Heart right ventricle (tissue), 16 donors: ENCODE measurements at regions not wholly inside any gene's neighbourhood (a gene's known extent, or its start where the extent isn't known, plus 50 kb on each side); places are given as distances from the start of the nearest gene placed in this dataset.
A peak's percentile ranks its signal among the peaks of the same experiment; 100 is the strongest.

Experiments used
- ATAC-seq, 8 donors: fragments of 200-7000 bp; cut with Tn5 transposase; one replicate each; pipeline ENCODE4 v1.9.1; 2020; ENCODE audit warnings: mild to moderate bottlenecking in 8 of 8, moderate library complexity in 8 of 8, moderate number of reproducible peaks in 1 of 8
- DNase-seq, 2 donors: peaks; one replicate each; pipeline ENCODE4 v3.0.0-alpha.2; 2020
- H3K27ac ChIP-seq, 10 donors: fragments of 200-600 bp; sonication (generic) in 2 of 10; one replicate each; pipeline versions ENCODE4 v1.5.0 to v1.8.0; 2020 to 2022; ENCODE audit warnings: mild to moderate bottlenecking in 3 of 10
- H3K27me3 ChIP-seq, 7 donors: fragments of 200-600 bp; one replicate each; pipeline ENCODE4 v1.8.0; 2021 to 2022; ENCODE audit warnings: mild to moderate bottlenecking in 2 of 7
- H3K36me3 ChIP-seq, 9 donors: fragments of 200-600 bp; sonication (generic) in 1 of 9; one replicate each; pipeline versions ENCODE4 v1.5.0 to v1.8.0; 2020 to 2022; ENCODE audit warnings: mild to moderate bottlenecking in 2 of 9
- H3K4me1 ChIP-seq, 9 donors: fragments of 200-600 bp; sonication (generic) in 1 of 9; one replicate each; pipeline versions ENCODE4 v1.5.0 to v1.8.0; 2020 to 2022; ENCODE audit warnings: mild to moderate bottlenecking in 4 of 9
- H3K4me3 ChIP-seq, 10 donors: fragments of 200-600 bp; sonication (generic) in 2 of 10; one replicate each; pipeline versions ENCODE4 v1.5.0 to v1.8.0; 2020 to 2022; ENCODE audit warnings: mild to moderate bottlenecking in 7 of 10, moderate library complexity in 2 of 10
- H3K9me3 ChIP-seq, 11 donors: fragments of 200-600 bp in 10 of 11; sonication (generic) in 2 of 11; one replicate each; pipeline versions ENCODE4 v1.5.0 to v1.8.0; 2013 to 2022; ENCODE audit warnings: mild to moderate bottlenecking in 2 of 11, control low read depth in 1 of 11, moderate library complexity in 1 of 11
- WGBS, 2 donors: extraction: QIAGEN DNeasy Blood & Tissue Kit; methylation state at CpG; one replicate each; pipeline ENCODE4 v1.1.7; 2013; ENCODE audit warnings: inconsistent platforms in 1 of 2; 5-methylcytosine and 5-hydroxymethylcytosine counted together
- intact Hi-C, 10 donors: fragments of 100-400 bp; cut with DNase I; formaldehyde crosslinking; loops; one replicate each; pipeline versions ENCODE4 v1.11.1 to v1.14.2; 2022
- TF ChIP-seq, protein P1 (sequence below), 9 donors: fragments of 200-600 bp; sonication (generic) in 2 of 9; IDR thresholded peaks; one replicate each; pipeline versions ENCODE4 v1.5.0 to v1.8.0; 2021 to 2022; ENCODE audit warnings: antibody characterized with exemption in 9 of 9, mild to moderate bottlenecking in 5 of 9, moderate library complexity in 1 of 9
- donor health status: Arrhythmogenic right ventricular cardiomyopathy.
- donor health status: ischemic (EF 13 %, LVEDD 7.1; RV severe dilation, severe dysfunction).
- donor health status: healthy with polysubstance abuse.
- donor health status: DM: no; HTN: yes; CAD: no.
- donor health status: DM: no; HTN: no; CAD: no.
- donor health status: ischemic (EF 25% LVEDD 6.9; RV normal size, moderate dysfunction).
- donor health status: ischemic (EF 25% LVEDD 5.7; RV mildly dilated, moderate dysfunction).
- donor health status: healthy.
- donor health status: DM: yes; HTN: yes; CAD: no.
- donor health status: Ischemic cardiomyopathy.
- donor health status: ischemic (EF 35%, LVEDD 5.7; RV mildly dilated, moderate dysfunction).
- donor health status: nonischemic (EF 11% LVEDD 7.7; RV severe dilation, severe dysfunction).
- donor health status: DM: yes; HTN: yes; CAD: no.
- donor health status: PGD.
- donor health status: ischemic (EF 29% LVEDD 5.4; RV normal size, mild dysfunction).
- donor health status: nonischemic (EF 23%, LVEDD 6.1; RV moderate dilation, normal function).

DNA sequence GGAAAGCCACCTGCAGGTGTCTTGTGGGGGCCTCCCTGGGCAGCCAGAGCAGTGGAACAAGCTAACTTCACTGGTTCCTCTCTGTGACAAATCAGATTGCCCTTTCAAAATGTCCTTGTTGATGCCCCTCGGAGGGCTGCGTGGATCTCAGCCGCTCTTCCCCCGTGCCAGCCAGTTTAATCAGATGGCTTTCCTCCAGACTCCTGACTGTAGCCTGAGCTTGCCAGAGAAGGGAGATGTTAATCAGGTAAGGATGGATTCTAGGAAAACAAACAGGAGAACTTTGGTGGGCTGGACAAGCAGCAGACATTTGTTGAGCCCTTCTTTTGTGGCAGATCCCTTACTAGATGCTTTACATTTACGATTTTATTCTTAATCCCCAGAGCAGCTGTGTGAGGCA, 88.2 kb downstream of the DMRTA2 start:
- intact Hi-C loops = no loop called here
- DNase-seq (no peak), ATAC-seq (no peak)
- Histone ChIP-seq H3K4me1 (peaks cover 0 to 14% (median 10%) of the 10 kb centered on the region in 9 donors), H3K36me3 (no peaks in the 10 kb centered on the region), H3K27ac (no peak overlapping the region), H3K4me3 (no peak overlapping the region), H3K9me3 (peaks cover 0 to 8% (median 0%) of the 10 kb centered on the region in 11 donors), H3K27me3 (peaks cover 0 to 64% (median 56%) of the 10 kb centered on the region in 7 donors)
- WGBS, 2 donors = 67% methylated on average over 5 of the region's 5 CpGs
- TF ChIP-seq, protein P1, sequence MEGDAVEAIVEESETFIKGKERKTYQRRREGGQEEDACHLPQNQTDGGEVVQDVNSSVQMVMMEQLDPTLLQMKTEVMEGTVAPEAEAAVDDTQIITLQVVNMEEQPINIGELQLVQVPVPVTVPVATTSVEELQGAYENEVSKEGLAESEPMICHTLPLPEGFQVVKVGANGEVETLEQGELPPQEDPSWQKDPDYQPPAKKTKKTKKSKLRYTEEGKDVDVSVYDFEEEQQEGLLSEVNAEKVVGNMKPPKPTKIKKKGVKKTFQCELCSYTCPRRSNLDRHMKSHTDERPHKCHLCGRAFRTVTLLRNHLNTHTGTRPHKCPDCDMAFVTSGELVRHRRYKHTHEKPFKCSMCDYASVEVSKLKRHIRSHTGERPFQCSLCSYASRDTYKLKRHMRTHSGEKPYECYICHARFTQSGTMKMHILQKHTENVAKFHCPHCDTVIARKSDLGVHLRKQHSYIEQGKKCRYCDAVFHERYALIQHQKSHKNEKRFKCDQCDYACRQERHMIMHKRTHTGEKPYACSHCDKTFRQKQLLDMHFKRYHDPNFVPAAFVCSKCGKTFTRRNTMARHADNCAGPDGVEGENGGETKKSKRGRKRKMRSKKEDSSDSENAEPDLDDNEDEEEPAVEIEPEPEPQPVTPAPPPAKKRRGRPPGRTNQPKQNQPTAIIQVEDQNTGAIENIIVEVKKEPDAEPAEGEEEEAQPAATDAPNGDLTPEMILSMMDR (IDR thresholded peaks at IDR 0.05) = no peak

DNA sequence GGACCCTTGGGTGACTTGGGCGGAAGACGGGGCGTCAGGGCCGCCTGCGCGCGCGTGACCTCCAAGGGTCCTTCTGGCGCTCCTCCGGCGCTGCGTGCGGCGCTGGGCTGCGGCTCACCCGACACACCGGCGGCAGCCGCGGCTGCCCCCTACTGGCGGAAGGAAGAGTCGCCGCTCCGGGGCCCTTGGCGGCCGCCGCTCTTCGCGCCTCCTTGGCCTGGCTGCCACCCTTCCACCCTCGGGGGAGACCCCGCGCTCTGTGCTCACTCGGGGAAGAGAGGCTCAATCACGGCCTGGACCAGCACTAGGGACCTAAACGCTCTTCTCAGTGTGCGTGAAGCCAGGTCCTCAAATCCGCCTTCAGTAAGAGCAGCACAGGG, 89.7 kb downstream of the DMRTA2 start:
- peaks cover 0 to 14% (median 10%) of the 10 kb centered on the region in 9 donors for H3K4me1 ChIP-seq
- H3K9me3 ChIP-seq = peaks cover 0 to 1% (median 0%) of the 10 kb centered on the region in 11 donors
- ATAC-seq (peak; percentile 77 to 92 (median 82)), DNase-seq (peak; percentile 17 to 66)
- peak overlapping the region in 1 of 10 donors; percentile 47 for H3K27ac ChIP-seq
- TF ChIP-seq, protein P1 (IDR thresholded peaks at IDR 0.05) = peak in 8 of 9 donors; percentile 46 to 61 (median 51)
- no peaks in the 10 kb centered on the region for H3K36me3 ChIP-seq
- H3K4me3 ChIP-seq = peak overlapping the region in 9 of 10 donors; percentile 28 to 57 (median 46)
- H3K27me3 ChIP-seq = peaks cover 0 to 72% (median 47%) of the 10 kb centered on the region in 7 donors
- intact Hi-C loops = no loop called here
- 5 to 6% methylated on average over 28 to 37 of the region's 37 CpGs for WGBS, 2 donors

DNA sequence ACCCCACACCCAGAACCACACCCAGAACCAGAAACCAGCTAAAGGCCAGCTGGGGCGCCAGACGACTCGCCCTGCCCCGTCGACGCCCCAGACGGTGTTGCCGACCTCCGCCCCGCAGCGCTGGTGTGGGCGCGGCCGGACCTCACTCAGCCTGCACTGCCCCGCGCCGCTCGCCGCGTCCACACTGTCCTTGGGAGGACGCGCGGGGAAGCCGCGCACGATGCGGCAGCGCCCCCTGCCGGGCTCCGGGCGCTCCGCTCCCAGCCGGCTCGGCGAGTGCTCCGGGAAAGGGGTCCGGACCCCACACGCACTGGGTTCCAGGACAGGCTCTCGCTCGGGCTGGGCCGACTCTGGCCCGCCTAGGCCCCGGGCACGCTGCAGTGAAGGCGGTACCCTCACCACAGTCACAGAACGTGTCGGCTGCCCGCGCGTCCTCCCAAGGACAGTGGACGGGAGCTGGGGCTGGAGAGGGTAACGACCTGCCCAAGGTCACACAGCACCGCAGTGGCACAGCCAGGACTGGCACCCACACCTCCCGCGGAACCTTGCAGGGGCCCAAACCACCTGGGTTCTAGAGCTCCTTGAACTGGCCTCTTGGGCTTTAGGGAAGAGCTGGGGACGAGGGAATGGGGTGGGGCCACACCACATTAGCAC, 90.2 kb downstream of the DMRTA2 start:
- intact Hi-C loops = no loop called here
- no peaks in the 10 kb centered on the region for H3K36me3 ChIP-seq
- TF ChIP-seq, protein P1 (IDR thresholded peaks at IDR 0.05) = peak; percentile 63 to 89 (median 80)
- peak overlapping the region; percentile 14 to 57 (median 46) for H3K4me3 ChIP-seq
- H3K9me3 ChIP-seq = no peaks in the 10 kb centered on the region
- DNase-seq (peak; percentile 14 to 73), ATAC-seq (peak; percentile 89 to 96 (median 91))
- H3K27ac ChIP-seq = peak overlapping the region in 2 of 10 donors; percentile 28 to 47
- peaks cover 0 to 72% (median 48%) of the 10 kb centered on the region in 7 donors for H3K27me3 ChIP-seq
- 2 to 3% methylated on average over 53 to 56 of the region's 56 CpGs for WGBS, 2 donors
- H3K4me1 ChIP-seq = peaks cover 0 to 14% (median 10%) of the 10 kb centered on the region in 9 donors

DNA sequence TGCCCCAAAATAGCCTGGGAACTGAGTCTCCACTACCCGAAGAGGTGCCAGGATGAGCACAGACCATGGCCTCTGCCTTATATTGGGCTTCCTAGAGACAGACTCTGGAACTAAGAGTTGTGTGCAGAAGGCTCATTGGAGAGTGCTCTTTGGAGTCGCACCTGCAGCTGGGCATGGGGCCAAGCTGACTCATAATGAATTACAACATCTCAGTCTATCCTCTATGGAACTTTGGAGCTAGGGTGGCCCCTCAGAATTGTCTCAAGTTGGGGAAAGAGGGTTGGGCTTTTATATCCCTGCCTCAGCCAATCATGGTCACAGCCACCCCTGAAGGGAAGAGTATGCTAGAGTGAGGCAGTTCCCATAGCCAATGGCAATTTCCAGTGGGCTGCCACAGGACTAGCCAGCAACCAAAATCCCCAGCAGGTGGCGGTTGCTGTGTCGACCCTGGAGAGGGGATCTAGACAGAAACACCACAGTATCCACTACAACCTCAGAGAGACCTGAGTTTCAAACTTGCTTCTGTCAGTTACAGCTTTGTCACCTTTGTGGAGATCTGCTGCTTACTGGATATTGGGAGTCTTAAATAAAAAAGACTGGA, 93.8 kb downstream of the DMRTA2 start:
- Histone ChIP-seq H3K27ac (no peak overlapping the region), H3K9me3 (no peaks in the 10 kb centered on the region), H3K36me3 (no peaks in the 10 kb centered on the region), H3K4me1 (peaks cover 0 to 14% (median 10%) of the 10 kb centered on the region in 9 donors), H3K27me3 (peaks cover 0 to 70% (median 27%) of the 10 kb centered on the region in 7 donors), H3K4me3 (no peak overlapping the region)
- intact Hi-C loops = no loop called here
- WGBS, 2 donors = 64 to 70% methylated on average over 4 of the region's 4 CpGs
- no peak for DNase-seq
- no peak for ATAC-seq
- TF ChIP-seq, protein P1 (IDR thresholded peaks at IDR 0.05) = no peak
